Kidney tubule cell (primary cell): ENCODE measurements at regions not wholly inside any gene's neighbourhood (a gene's known extent, or its start where the extent isn't known, plus 50 kb on each side); places are given as distances from the start of the nearest gene placed in this dataset.
"Not testable (repeated sequence)": the region's sequence is repeated elsewhere in the genome, so short reads cannot be mapped to it uniquely, and the experiment has no call there.

Experiments
- DNase-seq: peaks from one replicate; pipeline ENCODE4 v3.0.0-alpha.2; 2018; ENCODE audit warnings: low spot score

DNA sequence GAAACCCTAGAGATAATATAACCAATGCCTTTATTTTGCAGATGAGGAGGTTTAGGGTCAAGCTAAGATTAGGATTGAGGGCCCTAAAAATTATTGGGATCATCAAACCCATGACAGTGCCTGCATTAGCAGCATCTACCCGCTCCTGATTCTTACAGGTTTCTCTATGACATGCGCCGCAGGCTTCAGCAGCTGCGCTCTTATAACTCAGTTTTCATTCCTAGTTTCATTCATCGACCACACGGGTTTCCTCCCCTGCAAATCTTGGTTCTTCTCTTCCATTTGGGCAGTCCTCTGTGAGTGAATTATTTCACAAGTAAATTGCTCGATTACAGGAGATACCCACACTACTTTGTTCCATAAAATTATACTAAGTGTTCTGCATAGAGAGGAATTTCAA is 137.2 kb downstream of the SLC24A2 start:
- DNase-seq, result no peak

DNA sequence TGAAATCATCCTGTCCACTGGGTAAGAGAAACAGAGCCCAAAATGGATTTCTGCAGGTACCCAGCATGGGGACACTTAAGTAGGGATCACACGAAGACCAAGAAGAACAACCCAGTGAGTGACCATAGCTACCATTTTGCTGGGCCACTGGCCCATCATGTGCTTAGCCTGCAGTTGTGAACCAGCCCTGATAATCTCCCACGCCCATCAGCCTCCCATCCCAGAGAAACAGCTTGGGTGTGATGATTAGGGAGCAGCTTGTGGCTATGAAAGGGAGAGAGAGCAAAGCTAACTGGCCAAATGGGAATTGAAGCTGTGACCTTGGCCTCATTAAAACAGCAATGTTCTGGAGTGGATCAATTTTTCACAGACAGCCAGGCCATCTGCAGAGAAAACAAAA is 138.5 kb downstream of the SLC24A2 start:
- DNase-seq, result no peak

GRCh38 chr9:19649336-19650041 is 139.3 kb downstream of the SLC24A2 start:
- no peak for DNase-seq

DNA sequence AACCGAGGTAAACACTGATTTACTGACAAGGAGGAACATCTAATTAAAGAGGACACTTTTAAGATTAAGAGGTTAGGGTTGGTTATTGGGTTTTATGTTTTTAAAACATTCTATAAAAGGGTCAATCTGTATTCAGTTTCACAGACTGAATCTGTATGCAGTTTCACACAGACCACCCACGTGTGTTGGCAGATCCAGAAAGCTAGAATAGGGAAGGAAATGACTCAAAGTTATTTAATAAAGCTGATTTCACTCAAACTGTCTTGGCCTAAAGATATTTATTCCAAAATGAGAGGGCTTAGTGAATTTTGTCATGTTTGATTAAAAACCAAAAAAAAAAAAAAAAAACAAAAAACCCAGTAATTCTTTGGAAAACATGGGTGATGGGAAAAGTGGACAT is 140.2 kb downstream of the SLC24A2 start:
- no peak for DNase-seq

DNA sequence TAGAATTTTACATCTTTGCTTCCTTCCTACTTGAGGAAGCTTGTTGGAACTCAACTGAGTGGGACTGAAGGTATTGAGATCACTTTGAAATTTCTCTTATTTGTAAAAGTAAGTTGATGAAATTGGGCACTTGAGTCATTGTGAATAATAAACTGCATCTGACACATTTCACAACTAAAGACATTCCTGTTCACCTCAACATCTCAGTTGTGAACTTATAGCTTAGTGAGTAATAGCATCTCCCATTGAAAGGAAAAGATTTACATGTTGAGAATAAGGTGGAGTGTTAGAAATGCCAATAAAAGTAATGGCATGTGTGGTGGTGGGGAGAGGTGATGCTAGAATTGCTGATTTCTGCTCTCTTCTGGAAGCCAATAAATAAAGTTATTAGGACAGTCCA is 145.0 kb downstream of the SLC24A2 start:
- no peak for DNase-seq

GRCh38 chr9:19642256-19642655 is 146.6 kb downstream of the SLC24A2 start:
- DNase-seq, result no peak

DNA sequence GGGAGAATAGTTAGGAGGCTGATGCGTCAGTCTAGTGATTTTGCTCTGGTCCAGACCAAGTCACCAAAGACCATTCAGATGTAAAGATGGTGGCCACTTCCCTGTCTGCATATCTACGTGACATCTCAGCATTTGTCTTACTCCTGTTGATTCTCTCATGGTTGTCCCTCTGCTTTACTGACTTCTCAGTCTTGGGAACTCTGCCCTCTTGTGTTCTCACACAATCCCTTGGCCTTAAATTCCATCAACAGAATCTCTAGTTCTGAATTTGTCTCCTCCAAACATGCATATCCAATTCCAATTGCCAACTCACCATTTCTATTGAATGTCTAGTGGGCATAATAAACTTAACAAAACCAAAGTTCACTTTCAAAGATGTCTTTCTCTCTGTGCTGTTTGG is 147.8 kb downstream of the SLC24A2 start:
- no peak for DNase-seq

DNA sequence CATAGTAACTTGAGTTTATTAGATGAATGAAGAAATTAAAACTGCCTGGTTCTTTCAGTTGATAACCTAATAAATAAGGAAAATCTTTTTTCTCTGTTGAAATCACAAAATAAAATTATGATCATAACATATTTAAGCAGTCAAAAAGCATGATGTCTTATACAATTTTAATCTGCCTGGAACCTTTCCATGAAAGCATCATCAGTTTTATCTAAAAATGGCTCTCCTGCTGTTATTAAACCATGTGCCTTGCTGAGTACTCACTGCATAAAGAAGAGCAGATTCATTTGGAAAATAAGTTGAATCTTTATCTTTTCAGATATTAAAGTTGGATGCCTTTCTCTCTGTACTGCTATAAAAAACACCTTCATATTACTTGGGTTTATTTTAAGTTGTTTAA is 148.8 kb downstream of the SLC24A2 start:
- DNase-seq, result no peak

DNA sequence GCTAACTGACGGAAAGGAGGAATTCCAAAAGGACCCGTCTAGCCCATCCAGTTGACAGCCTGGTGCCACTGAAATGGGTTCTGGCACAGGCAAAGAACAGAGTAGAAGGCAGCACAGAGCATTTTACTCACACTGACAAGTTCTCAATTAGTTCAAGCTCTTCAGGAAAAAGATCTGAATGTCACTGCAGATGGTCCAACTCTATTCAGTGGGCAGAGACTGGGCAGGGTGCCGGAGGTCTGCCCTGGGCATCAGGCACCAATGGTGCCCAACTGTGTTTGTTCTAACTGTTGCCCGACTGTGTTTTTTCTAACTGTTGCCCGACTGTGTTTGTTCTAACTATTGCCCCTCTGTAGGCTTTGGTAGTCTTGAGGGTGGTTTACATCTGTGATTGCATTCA is 151.8 kb downstream of the SLC24A2 start:
- no peak for DNase-seq

GRCh38 chr9:19634881-19635280 is 154.0 kb downstream of the SLC24A2 start:
- DNase-seq, result no peak

GRCh38 chr9:19631181-19631580 is 157.7 kb downstream of the SLC24A2 start:
- DNase-seq, result peak; percentile 56

GRCh38 chr9:19630760-19631159 is 158.1 kb downstream of the SLC24A2 start:
- DNase-seq, result no peak

DNA sequence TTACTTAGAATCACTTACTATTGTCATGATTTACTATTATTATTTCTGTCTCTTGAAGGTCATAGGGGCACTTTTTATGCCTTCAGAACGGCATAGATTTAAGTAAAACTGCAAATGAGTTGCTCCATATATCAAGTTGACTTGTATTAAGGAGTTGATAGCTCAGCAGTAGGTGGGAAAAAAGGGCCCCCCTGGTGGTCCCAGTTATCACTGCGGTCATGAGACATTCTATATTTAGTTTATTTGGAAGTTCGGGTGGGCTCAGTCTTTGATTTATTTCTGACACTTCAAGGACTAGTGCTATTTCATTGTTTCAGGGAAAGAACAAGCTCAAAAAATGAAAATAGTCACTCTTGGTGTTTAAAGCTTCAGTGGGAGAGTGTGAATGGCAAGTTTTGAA is 159.3 kb downstream of the SLC24A2 start:
- DNase-seq, result no peak

DNA sequence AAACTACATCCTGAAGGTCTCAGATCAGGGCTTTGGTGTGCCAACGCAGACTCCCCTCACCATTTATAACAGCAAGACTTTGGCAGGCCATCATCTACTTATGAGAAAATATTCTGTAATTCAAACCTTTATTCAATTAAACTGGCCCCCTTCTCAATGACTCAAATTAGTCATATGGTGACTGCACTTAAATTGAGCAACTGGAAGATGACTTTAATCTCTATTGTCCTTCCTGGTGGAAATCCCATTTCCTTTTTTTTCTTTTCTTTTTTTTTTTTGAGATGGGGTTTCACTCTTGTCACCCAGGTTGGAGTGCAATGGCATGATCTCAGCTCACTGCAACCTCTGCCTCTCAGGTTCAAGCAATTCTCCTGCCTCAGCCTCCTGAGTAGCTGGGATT is 163.4 kb downstream of the SLC24A2 start:
- DNase-seq, result not testable (repeated sequence)

DNA sequence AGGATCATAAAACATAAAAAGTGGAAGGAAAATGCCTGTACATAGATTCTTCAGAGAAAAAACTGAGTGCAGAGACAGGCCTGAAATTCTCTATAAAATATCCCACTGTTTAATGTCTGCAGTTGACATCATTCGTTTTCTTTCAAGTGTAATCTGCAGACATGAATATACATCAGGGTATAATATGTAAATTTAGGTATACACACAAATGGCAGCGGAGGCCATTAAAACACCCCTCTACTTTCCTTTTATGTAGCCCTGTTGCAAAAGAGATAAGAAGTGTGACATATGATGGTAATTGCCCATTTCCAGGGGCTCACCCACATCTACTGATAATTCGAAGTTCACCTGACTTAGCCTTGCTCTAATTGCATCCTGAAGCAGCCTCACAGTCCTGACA is 164.3 kb downstream of the SLC24A2 start:
- no peak for DNase-seq

- DNase-seq, result no peak
Measured at GRCh38 chr9:19623941-19624340, 164.9 kb downstream of the SLC24A2 start.

- no peak for DNase-seq
Measured at GRCh38 chr9:19620326-19620725, 168.5 kb downstream of the SLC24A2 start.

GRCh38 chr9:19619221-19619620 is 169.6 kb downstream of the SLC24A2 start:
- no peak for DNase-seq

DNA sequence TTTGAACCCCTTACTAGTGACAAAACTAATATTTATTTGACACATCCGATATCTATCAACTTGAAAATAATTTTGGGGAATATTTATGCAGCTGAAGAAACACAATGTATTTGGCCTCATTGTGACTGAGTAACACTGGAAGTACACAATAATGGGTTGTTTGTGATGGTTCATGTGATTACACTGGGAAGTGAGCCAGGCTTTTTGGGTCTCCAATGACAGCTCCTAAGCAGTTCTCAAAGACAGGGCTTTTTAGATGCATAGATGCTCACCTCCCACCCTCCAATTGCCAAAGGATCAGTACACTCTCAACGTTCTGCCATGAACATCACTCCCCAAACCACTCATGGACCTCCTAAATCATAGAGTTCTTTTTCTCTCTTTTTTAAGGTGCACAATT is 170.0 kb downstream of the SLC24A2 start:
- no peak for DNase-seq

DNA sequence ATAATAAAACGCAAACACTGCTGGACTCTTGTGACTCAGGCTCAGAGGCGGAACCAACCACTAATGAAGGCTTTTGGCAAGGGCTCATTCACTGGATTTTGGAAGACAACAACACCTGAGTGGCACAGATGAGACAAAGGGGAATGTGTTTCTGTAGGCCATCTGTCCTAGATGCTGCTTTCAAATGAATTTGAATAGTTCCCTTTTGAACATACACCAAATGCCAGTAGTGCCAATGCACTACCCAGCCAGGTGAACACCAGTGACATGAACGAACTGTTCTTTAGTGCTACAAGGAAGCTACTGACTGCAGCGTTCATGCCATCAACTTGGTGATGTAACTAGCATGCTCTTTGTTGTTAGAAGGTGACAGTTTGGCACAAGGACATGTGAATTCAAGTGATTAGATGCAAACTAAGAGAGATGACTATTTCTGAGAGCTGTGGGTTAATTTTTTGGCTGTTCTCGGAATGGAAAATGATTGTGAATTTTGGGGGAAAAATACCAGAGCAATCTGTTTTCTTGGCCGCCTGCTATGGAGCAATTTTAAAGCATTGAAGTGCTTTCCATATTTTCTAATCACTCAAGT is 173.7 kb downstream of the SLC24A2 start:
- DNase-seq, result no peak

DNA sequence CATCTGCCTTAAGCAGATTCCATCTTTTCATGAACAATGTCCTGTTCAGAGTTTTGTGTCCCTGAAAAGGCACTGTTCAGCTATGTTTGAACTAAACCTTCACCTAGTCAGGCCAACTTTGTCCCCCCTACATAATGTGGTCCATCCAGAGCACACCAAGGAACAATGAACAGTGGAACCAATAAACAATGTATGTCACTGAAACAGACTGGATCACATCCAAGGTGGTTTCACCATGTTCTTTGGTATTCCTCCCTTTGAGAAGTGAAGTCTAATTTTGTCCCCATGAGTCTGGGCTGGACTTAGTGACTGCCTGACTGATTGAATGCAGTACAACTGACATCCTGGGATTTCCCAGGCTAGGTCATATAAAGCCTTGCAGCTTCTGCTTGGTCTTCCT is 174.5 kb downstream of the SLC24A2 start:
- DNase-seq, result no peak

DNA sequence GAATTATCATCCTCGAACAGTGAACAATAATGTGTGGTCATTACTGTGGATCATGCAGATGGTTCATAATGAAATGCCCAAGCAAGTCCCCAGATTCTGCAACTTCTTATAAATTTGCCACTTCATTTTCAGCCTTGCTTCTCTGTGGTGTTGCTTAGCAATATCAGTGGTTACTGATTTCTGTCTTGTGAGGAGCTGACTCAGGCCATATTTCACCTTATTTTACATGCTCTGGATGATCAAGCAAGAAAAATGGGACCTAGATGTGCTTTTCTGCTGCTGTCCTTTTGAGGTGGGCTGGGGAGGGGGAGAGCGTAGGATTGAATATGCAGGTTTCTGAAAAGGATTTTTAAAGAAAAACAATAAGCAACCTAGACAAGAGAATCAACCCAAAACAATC is 188.3 kb downstream of the SLC24A2 start:
- no peak for DNase-seq

- no peak for DNase-seq
Measured at GRCh38 chr9:19598722-19599121, 189.9 kb downstream of the ACER2 start.

- DNase-seq, result no peak
Measured at GRCh38 chr9:19597176-19597575, 188.4 kb downstream of the ACER2 start.
